Gastrocnemius medialis (tissue), 4 donors: ENCODE measurements at regions not wholly inside any gene's neighbourhood (a gene's known extent, or its start where the extent isn't known, plus 50 kb on each side); places are given as distances from the start of the nearest gene placed in this dataset.

Experiments
- POLR2A ChIP-seq, 2 donors: fragments of 450-650 bp; IDR thresholded peaks; one replicate each; pipeline ENCODE4 v1.6.1; 2017; ENCODE audit warnings: antibody characterized with exemption in 2 of 2, mild to moderate bottlenecking in 2 of 2, moderate library complexity in 2 of 2
- TF ChIP-seq, protein P1 (sequence below), 5 experiments: fragments of 450-650 bp in 3 of 5; fragments of 200-600 bp in 2 of 5; sonication (generic) in 2 of 5; IDR thresholded peaks in 4 of 5; conservative IDR thresholded peaks in 1 of 5; 1 replicate in 4 of 5; 2 replicates in 1 of 5; pipeline ENCODE4 v1.5.1; 2016 to 2019; ENCODE audit warnings: antibody characterized with exemption in 5 of 5, mild to moderate bottlenecking in 3 of 5, moderate library complexity in 3 of 5

DNA sequence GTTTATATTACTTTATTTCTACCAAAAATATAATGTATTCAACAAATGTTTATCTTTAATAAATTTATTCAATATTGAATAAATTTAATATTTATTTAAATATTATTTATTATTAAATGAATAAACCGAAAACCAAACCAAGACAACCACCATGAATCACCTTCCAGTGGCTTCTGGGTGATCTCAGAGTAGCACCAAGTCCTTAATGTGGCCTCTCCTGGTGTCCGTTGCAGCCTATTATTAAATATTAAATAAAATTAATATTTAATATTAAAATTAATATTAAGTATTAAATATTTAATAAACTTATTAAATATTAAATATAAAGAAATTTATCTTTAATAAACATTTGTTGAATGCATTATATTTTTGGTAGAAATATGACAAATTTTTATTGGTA, 143.3 kb upstream of the PLPP4 start:
- TF ChIP-seq, protein P1, sequence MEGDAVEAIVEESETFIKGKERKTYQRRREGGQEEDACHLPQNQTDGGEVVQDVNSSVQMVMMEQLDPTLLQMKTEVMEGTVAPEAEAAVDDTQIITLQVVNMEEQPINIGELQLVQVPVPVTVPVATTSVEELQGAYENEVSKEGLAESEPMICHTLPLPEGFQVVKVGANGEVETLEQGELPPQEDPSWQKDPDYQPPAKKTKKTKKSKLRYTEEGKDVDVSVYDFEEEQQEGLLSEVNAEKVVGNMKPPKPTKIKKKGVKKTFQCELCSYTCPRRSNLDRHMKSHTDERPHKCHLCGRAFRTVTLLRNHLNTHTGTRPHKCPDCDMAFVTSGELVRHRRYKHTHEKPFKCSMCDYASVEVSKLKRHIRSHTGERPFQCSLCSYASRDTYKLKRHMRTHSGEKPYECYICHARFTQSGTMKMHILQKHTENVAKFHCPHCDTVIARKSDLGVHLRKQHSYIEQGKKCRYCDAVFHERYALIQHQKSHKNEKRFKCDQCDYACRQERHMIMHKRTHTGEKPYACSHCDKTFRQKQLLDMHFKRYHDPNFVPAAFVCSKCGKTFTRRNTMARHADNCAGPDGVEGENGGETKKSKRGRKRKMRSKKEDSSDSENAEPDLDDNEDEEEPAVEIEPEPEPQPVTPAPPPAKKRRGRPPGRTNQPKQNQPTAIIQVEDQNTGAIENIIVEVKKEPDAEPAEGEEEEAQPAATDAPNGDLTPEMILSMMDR (IDR thresholded peaks at IDR 0.05 in 4 of 5, conservative IDR thresholded peaks at IDR 0.05 in 1 of 5) = no peak
- TF ChIP-seq POLR2A (IDR thresholded peaks at IDR 0.05) = no peak
